Retinal pigment epithelial cell (primary cell): ENCODE measurements at regions not wholly inside any gene's neighbourhood (a gene's known extent, or its start where the extent isn't known, plus 50 kb on each side); places are given as distances from the start of the nearest gene placed in this dataset.

ENCODE experiments used
- DNase-seq: peaks from one replicate; pipeline ENCODE4 v3.0.0-alpha.2; 2010; ENCODE audit warnings: low read depth
- H3K4me3 ChIP-seq: 2 replicates; pipeline ENCODE4 v1.5.1; 2011; ENCODE audit warnings: mild to moderate bottlenecking, low read length, control low read depth, moderate library complexity
- TF ChIP-seq, protein P1 (sequence below): conservative IDR thresholded peaks from 2 replicates; pipeline ENCODE4 v1.5.1; 2011; ENCODE audit warnings: low read depth, low read length, control low read depth, inconsistent platforms

DNA sequence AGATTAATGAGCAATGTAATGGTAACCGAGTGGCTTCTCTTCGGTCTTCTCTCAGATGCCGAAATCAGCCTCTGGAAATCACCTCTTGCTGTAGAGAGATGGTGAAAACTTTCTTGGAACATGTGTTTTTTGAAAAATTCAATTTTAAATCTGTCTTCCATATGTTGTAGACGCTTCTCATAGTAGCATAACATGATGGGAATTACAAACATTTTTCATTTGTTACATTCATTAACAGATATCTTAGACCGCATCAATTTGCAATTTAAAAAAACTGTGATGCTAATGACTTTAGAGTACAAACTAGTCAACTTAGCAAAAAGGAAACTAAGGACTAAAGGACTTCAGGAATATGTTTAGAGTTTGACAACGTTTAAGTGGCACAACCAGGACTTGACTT, 275.2 kb downstream of the ASXL3 start:
- DNase-seq: no peak
- TF ChIP-seq, protein P1, sequence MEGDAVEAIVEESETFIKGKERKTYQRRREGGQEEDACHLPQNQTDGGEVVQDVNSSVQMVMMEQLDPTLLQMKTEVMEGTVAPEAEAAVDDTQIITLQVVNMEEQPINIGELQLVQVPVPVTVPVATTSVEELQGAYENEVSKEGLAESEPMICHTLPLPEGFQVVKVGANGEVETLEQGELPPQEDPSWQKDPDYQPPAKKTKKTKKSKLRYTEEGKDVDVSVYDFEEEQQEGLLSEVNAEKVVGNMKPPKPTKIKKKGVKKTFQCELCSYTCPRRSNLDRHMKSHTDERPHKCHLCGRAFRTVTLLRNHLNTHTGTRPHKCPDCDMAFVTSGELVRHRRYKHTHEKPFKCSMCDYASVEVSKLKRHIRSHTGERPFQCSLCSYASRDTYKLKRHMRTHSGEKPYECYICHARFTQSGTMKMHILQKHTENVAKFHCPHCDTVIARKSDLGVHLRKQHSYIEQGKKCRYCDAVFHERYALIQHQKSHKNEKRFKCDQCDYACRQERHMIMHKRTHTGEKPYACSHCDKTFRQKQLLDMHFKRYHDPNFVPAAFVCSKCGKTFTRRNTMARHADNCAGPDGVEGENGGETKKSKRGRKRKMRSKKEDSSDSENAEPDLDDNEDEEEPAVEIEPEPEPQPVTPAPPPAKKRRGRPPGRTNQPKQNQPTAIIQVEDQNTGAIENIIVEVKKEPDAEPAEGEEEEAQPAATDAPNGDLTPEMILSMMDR: no peak
- no peak overlapping the region for H3K4me3 ChIP-seq

DNA sequence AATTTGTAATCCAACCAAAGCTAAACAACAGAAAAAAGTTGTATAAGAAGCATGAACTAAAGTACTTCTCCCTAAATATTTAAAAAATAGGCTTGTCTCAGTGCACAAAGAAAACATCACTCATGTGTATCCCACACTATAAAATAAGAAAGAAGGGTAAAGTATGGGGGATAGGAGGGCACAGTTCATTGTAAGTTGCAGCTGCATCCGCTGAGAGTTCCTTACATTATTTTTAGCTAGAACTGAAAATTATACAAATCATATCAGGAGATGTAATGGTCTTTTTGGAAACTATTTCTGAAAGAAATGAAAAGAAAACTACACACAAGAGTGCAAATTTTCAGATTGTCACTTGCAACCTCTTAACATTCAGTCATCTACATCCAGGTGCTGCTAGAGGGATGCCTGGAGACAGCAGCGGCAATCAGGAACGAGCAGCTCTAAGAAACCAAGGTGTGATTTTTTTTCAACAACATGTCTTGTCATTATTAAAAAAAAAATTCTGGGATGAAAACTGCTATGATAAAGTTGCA, 273.6 kb downstream of the ASXL3 start:
- no peak for DNase-seq
- H3K4me3 ChIP-seq: no peak overlapping the region
- TF ChIP-seq, protein P1: no peak

DNA sequence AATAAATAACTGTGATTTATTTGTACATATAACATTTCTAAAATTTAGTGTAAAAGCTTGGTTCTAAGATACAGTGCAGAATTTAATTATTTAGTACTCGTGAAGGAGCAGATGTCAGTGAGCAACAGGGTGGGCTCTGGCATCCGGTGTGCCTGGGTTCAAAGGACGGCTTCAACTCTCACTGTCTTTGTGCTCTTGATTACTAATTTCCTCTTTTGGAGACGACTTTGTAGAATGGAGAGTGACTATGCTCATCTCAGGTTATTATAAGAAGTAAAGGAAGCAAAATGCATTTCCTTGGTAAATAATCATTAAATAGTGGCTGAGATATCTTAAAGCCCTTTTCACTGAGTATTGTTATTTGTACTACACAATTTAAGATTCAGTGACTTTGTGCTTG, 271.7 kb downstream of the ASXL3 start:
- TF ChIP-seq, protein P1: no peak
- no peak for DNase-seq
- H3K4me3 ChIP-seq: no peak overlapping the region

GRCh38 chr18:33844232-33844631, 266.2 kb downstream of the ASXL3 start:
- no peak for DNase-seq
- H3K4me3 ChIP-seq: no peak overlapping the region
- TF ChIP-seq, protein P1: no peak

DNA sequence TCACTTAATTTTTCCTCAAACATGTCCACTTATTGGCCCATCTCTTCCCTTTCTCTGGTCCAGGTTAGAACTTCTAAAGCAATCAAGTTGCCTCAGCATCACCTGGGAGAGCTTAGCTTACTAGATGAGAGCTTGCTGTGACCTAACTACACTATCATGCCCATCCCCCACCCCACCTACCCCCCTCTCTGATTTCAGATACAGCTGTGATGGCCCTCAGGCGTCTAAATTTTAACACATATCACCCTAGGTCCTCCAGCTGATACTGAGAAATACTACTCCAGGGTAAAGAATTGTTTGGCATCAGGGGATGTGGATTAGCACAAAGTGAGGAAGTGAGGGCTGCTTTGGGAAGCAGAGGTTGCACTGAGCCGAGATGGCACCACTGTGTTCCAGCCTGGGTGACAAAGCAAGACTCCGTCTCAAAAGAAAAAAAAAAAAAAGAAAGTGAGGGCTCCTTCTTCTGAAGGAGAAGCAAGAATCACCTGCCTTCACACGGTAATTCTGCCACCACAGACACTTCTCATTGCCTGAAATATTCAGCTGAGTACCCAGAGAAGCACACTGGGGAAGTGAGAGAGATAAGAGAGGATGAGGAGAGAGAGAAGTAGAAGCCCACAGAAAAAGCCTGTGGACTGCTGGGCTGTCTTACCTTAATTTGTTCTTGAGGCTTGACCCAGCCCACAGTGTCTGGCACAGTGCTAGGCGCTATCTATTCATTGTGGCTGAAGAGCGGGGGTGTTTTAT, 263.4 kb downstream of the ASXL3 start:
- no peak for DNase-seq
- TF ChIP-seq, protein P1: no peak
- no peak overlapping the region for H3K4me3 ChIP-seq

- no peak overlapping the region for H3K4me3 ChIP-seq
- no peak for DNase-seq
- TF ChIP-seq, protein P1: no peak
Measured at GRCh38 chr18:33840212-33840593, 262.2 kb downstream of the ASXL3 start.
